Natural killer cell (primary cell): ENCODE measurements at regions not wholly inside any gene's neighbourhood (a gene's known extent, or its start where the extent isn't known, plus 50 kb on each side); places are given as distances from the start of the nearest gene placed in this dataset.

Experiments
- ATAC-seq, 3 donors: fragments of 150-1000 bp in 2 of 3; fragments of 200-7000 bp in 1 of 3; cut with Tn5 transposase; 1 replicate in 1 of 3; 2 replicates in 2 of 3; pipeline ENCODE4 v1.10.0; 2021; ENCODE audit warnings: mild to moderate bottlenecking in 2 of 3, moderate library complexity in 2 of 3
- DNase-seq, 2 donors: peaks; one replicate each; pipeline versions ENCODE4 v3.0.0 to v3.0.0-alpha.2; 2013 to 2021; ENCODE audit warnings: mixed read lengths in 1 of 2
- H3K27ac ChIP-seq: one replicate; pipeline ENCODE4 v1.5.1; 2013; ENCODE audit warnings: mild to moderate bottlenecking, low read length
- H3K27me3 ChIP-seq: one replicate; pipeline ENCODE4 v1.6.1; 2013; ENCODE audit warnings: low read length; ENCODE audit not compliant: control insufficient read depth, insufficient read depth
- H3K36me3 ChIP-seq: one replicate; pipeline ENCODE4 v1.6.1; 2013; ENCODE audit warnings: low read length; ENCODE audit not compliant: control insufficient read depth, insufficient read depth
- H3K4me1 ChIP-seq: one replicate; pipeline ENCODE4 v1.6.1; 2013; ENCODE audit warnings: low read length; ENCODE audit not compliant: control insufficient read depth, insufficient read depth
- H3K4me3 ChIP-seq: one replicate; pipeline ENCODE4 v1.5.1; 2013; ENCODE audit warnings: low read length
- H3K9me3 ChIP-seq: one replicate; pipeline ENCODE4 v1.6.1; 2013; ENCODE audit warnings: low read length; ENCODE audit not compliant: control insufficient read depth, insufficient read depth
- H3K27ac Mint-ChIP-seq, 2 donors: one replicate each; pipeline ENCODE4 v1.8.0; 2022; ENCODE audit warnings: mild to moderate bottlenecking in 2 of 2, mixed read lengths in 2 of 2, moderate library complexity in 1 of 2
- H3K27me3 Mint-ChIP-seq, 2 donors: one replicate each; pipeline ENCODE4 v1.8.0; 2022; ENCODE audit warnings: low read depth in 2 of 2, mixed read lengths in 2 of 2
- H3K36me3 Mint-ChIP-seq: one replicate; pipeline ENCODE4 v1.8.0; 2022; ENCODE audit warnings: mixed read lengths
- H3K4me1 Mint-ChIP-seq, 2 donors: one replicate each; pipeline ENCODE4 v1.8.0; 2022; ENCODE audit warnings: mixed read lengths in 2 of 2
- H3K4me3 Mint-ChIP-seq: one replicate; pipeline ENCODE4 v1.8.0; 2022; ENCODE audit warnings: mild to moderate bottlenecking, moderate library complexity, mixed read lengths
- H3K9me3 Mint-ChIP-seq, 2 donors: one replicate each; pipeline ENCODE4 v1.8.0; 2022; ENCODE audit warnings: mixed read lengths in 2 of 2
- WGBS: methylation state at CpG from one replicate; pipeline ENCODE4 v1.1.7; 2013; ENCODE audit warnings: missing lambda C conversion rate; ENCODE audit not compliant: insufficient coverage; 5-methylcytosine and 5-hydroxymethylcytosine counted together
- intact Hi-C: fragments of 100-400 bp; cut with micrococcal nuclease; formaldehyde crosslinking; loops from one replicate; pipeline ENCODE4 v1.14.2; 2022
- TF ChIP-seq, protein P1 (sequence below): fragments of 200-600 bp; IDR thresholded peaks from one replicate; pipeline ENCODE4 v1.8.0; 2022; ENCODE audit warnings: antibody characterized with exemption

DNA sequence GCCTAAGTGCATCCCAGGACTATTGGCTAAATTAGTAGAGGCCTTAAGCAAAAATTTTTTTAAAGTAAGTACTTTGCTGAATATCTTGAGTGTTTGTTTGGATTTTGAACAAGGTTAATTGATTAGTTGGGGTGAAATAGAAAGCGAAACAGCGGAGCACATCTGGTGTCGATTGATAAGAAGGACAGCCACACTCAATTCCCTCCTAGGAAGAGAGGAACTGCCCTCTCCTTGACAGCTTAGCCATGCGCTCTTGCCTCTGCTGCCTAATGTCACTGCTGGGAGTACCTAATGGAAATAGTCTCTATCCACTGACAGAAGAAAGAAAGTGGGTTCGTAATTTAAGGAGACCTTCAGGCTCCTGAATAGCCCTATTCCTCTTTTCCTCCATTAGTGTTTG lies 943.6 kb downstream of the DIPK2A start:
- no peaks in the 10 kb centered on the region for H3K4me1 Mint-ChIP-seq
- H3K27ac Mint-ChIP-seq = no peak overlapping the region
- peaks cover 9 to 12% of the 10 kb centered on the region in 2 donors for H3K9me3 Mint-ChIP-seq
- no peaks in the 10 kb centered on the region for H3K27me3 ChIP-seq
- H3K36me3 Mint-ChIP-seq = no peaks in the 10 kb centered on the region
- no peaks in the 10 kb centered on the region for H3K27me3 Mint-ChIP-seq
- WGBS = 94% methylated on average over 4 of the region's 5 CpGs
- no peaks in the 10 kb centered on the region for H3K36me3 ChIP-seq
- intact Hi-C loops = no loop called here
- H3K4me3 Mint-ChIP-seq = no peak overlapping the region
- DNase-seq = no peak
- no peaks in the 10 kb centered on the region for H3K9me3 ChIP-seq
- no peak overlapping the region for H3K27ac ChIP-seq
- no peak for ATAC-seq
- TF ChIP-seq, protein P1, sequence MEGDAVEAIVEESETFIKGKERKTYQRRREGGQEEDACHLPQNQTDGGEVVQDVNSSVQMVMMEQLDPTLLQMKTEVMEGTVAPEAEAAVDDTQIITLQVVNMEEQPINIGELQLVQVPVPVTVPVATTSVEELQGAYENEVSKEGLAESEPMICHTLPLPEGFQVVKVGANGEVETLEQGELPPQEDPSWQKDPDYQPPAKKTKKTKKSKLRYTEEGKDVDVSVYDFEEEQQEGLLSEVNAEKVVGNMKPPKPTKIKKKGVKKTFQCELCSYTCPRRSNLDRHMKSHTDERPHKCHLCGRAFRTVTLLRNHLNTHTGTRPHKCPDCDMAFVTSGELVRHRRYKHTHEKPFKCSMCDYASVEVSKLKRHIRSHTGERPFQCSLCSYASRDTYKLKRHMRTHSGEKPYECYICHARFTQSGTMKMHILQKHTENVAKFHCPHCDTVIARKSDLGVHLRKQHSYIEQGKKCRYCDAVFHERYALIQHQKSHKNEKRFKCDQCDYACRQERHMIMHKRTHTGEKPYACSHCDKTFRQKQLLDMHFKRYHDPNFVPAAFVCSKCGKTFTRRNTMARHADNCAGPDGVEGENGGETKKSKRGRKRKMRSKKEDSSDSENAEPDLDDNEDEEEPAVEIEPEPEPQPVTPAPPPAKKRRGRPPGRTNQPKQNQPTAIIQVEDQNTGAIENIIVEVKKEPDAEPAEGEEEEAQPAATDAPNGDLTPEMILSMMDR = no peak
- H3K4me3 ChIP-seq = no peak overlapping the region
- H3K4me1 ChIP-seq = no peaks in the 10 kb centered on the region

GRCh38 chr3:144921710-144922109 lies 950.1 kb downstream of the DIPK2A start:
- no peak overlapping the region for H3K4me3 ChIP-seq
- 89% methylated on average over 4 of the region's 4 CpGs for WGBS
- Mint-ChIP-seq H3K27me3 (no peaks in the 10 kb centered on the region), H3K4me1 (no peaks in the 10 kb centered on the region), H3K4me3 (no peak overlapping the region), H3K9me3 (peaks cover 10 to 20% of the 10 kb centered on the region in 2 donors), H3K36me3 (no peaks in the 10 kb centered on the region), H3K27ac (no peak overlapping the region)
- H3K27ac ChIP-seq = no peak overlapping the region
- TF ChIP-seq, protein P1 = no peak
- intact Hi-C loops = no loop called here
- H3K9me3 ChIP-seq = no peaks in the 10 kb centered on the region
- no peak for ATAC-seq
- no peak for DNase-seq
- H3K4me1 ChIP-seq = no peaks in the 10 kb centered on the region
- H3K27me3 ChIP-seq = no peaks in the 10 kb centered on the region
- H3K36me3 ChIP-seq = no peaks in the 10 kb centered on the region

DNA sequence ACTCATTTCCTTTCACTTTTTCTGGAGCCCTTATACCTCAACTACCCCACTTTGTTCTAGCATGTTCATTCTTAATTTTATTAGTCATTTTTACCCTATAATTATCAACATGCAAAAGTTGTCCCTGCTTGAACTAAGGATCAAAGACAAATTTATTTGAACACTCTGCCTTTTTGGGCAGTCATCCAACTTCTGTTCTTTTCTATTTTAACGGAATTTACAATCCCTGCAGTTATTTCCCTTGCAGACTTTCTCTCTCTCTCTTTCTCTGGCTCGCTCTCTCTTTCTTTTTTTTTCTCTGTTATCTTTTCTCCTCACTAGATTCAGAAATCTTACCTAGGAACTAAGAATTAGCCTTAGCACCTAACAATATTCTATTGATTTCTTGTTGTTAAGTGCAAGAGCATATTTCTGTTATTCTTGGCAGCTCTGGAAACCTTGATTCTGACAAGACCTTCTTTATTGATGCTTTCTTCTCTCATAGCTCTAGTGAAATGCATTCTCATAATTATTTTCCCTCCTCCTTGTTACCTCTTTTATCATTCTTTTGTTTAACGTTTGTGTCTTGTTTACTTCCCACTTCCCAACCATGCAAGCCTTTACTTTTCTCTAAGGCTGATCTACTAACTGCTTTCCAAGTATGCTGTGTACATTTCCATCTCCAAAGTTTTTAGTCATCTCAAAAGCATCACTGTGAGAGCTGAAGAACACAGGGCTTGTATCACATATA lies 951.6 kb downstream of the DIPK2A start:
- Mint-ChIP-seq H3K4me1 (no peaks in the 10 kb centered on the region), H3K27me3 (no peaks in the 10 kb centered on the region), H3K9me3 (peaks cover 10 to 19% of the 10 kb centered on the region in 2 donors), H3K36me3 (no peaks in the 10 kb centered on the region), H3K4me3 (no peak overlapping the region), H3K27ac (no peak overlapping the region)
- DNase-seq (no peak), ATAC-seq (no peak)
- no peak overlapping the region for H3K27ac ChIP-seq
- H3K4me3 ChIP-seq = no peak overlapping the region
- intact Hi-C loops = no loop called here
- no peaks in the 10 kb centered on the region for H3K36me3 ChIP-seq
- TF ChIP-seq, protein P1 = no peak
- WGBS = 60% methylated on average over 3 of the region's 3 CpGs
- H3K27me3 ChIP-seq = no peaks in the 10 kb centered on the region
- no peaks in the 10 kb centered on the region for H3K4me1 ChIP-seq
- H3K9me3 ChIP-seq = no peaks in the 10 kb centered on the region

DNA sequence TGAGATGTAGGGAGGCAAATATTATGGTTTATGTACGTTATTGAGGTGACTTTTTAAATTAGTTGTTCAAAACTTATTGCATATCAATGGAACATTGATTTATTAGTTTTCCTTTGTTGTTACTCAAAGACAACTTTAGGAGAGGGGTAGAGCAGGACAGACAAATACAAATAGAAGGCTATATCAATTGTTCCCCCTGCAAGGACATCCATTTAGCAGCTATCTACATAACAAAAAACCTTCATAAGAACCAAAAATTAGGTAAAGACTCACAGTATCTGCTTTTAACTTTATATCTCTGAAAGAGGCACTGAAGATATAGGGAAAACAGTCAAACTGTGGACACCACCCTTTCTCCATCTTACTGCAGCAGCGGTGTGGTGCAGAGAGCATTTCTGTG lies 958.8 kb downstream of the DIPK2A start:
- Histone ChIP-seq H3K4me3 (no peak overlapping the region), H3K4me1 (no peaks in the 10 kb centered on the region), H3K36me3 (no peaks in the 10 kb centered on the region), H3K27me3 (no peaks in the 10 kb centered on the region), H3K27ac (no peak overlapping the region), H3K9me3 (peaks cover 8% of the 10 kb centered on the region)
- H3K9me3 Mint-ChIP-seq = peaks cover 11 to 25% of the 10 kb centered on the region in 2 donors
- no peak overlapping the region for H3K4me3 Mint-ChIP-seq
- intact Hi-C loops = no loop called here
- TF ChIP-seq, protein P1 = no peak
- H3K4me1 Mint-ChIP-seq = no peaks in the 10 kb centered on the region
- H3K27ac Mint-ChIP-seq = no peak overlapping the region
- peaks cover 10% of the 10 kb centered on the region for H3K36me3 Mint-ChIP-seq
- no peaks in the 10 kb centered on the region for H3K27me3 Mint-ChIP-seq
- ATAC-seq (no peak), DNase-seq (no peak)
- WGBS = 100% methylated on average over 1 of the region's 2 CpGs
